GM11168 (cell line): ENCODE measurements at regions not wholly inside any gene's neighbourhood (a gene's known extent, or its start where the extent isn't known, plus 50 kb on each side); places are given as distances from the start of the nearest gene placed in this dataset.
"Not testable (repeated sequence)": the region's sequence is repeated elsewhere in the genome, so short reads cannot be mapped to it uniquely, and the experiment has no call there.

ENCODE experiments used
- in situ Hi-C: fragments of 300-500 bp; cut with MboI; formaldehyde crosslinking; loops from one replicate; pipeline ENCODE4 v1.12.0; 2022; ENCODE audit warnings: low sequenced_read_pairs; ENCODE audit not compliant: unreplicated experiment

DNA sequence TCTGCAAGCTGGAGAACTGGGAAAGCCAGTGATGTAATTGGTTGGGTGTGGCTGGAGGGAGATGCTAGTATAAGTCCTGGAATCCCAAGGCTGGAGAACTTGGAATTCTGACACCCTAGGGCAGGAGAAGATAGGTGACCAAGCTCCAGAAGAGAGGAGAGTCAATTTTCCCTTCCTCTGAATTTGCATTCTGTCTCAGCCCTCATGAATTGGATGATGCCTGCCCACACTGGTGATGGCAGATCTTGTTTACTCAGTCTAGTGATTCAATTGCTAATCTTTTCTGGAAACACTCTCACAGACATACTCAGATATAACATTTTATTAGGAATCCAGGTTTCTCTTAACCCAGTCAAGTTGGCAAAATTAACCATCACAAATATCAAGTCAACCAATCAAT is 287.2 kb downstream of the RDH14 start:
- in situ Hi-C loops: no loop called here

DNA sequence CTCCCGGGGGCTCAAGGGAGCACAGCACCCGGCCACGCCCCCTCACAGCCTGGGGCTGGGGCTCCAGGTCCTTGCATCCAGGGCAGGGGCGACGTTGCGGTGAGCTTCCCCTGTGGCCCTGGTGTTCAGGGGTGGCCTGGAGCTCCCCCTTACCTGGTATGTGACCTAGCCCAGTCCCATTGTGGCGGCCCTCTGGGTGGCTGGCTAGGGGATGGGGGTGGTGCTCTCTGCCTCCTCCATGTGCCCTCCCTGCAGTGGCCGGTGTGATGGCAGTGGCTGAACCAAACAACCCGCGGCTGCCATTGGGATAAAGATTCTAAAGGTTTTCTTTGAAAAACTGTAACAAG is 288.3 kb downstream of the RDH14 start:
- in situ Hi-C loops: no loop called here

DNA sequence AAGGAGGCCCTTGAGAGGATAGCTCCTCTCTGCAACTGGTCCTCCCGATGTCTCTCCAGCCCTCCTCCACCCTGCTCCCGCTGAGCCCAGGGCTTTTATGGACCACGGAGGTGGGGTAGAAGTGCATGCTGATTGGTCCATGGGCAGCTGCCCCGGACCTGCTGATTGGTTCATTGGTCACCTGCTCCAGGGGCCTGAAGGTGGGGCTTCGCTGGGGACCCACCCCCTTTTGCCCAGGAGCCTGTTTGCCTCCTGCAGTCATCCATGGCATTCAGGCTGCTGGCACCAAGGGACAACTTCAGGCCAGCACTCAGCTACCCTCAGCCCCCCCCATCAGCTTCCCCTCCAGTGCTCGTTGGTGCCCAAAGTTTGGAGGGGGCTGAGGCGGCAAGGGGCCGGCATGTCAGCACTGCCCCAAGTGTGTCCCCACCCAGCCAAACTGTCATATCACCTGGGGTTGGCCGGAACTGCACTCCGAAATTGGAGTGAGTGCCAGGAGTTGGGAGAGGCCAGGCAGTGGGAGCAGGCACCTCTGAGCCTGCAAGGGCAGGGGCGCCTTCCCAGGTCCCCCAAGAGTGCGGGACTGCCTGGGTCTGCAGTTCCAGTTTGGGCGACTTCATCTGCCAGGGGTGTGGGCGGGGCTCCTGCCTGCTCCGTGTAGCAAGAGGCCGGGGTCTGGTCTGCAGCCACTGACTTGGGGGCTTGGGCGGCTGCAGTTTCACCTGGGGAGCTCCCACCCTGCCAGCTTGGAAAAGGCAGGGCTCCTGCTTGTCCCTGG is 288.9 kb downstream of the RDH14 start:
- in situ Hi-C loops: no loop called here

DNA sequence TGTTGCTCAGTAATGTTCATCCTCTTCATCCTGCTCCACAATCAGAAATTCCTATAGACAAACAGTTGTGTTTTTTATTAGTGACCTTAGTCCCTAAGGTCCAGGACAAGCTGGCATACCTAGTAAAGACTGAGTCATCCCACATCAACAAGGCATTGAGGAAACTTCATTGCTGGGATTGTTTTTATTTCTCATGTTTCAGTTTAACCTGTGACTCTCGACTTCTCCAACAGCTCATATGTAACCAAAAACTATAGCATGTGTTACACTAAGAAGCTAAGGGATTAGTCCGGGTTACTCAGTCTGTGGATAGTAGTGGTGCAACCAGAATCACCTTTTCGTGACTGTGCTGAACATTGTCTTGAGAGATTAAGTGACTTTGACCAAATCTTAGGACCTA is 292.1 kb downstream of the RDH14 start:
- in situ Hi-C loops: no loop called here

DNA sequence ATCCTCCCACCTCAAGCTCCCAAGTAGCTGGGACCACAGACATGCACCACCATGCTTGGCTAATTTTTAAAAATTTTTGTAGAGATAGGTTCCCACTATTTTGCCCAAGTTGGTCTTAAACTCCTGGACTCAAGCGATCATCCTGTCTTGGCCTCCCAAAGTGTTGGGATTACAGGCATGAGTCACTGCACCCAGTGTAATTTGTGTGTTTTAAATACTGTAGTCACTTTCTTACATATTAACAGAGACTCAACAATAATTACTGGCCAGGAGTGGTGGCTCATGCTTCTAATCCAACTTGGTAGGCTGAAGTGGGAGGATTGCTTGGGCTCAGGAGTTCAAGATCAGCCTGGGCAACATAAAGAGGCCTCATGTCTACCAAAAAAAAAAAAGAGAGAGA is 293.0 kb downstream of the RDH14 start:
- in situ Hi-C loops: no loop called here

DNA sequence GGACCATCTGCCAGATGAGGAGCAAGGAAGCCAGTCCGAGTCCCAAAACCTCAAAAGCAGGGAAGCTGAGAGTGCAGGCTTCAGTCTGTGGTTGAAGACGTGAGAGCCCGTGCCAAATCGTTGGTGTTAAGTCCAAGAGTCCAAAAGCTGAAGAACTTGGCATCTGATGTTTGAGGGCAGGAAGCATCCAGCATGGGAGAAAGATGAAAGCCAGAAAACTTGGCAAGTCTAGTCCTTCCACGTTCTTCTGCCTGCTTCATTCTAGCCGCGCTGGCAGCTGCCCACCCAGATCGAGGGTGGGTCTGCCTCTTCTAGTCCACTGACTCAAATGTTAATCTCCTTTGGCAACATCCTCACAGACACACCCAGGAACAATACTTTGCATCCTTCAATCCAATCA is 293.8 kb downstream of the RDH14 start:
- in situ Hi-C loops: not testable (repeated sequence)

DNA sequence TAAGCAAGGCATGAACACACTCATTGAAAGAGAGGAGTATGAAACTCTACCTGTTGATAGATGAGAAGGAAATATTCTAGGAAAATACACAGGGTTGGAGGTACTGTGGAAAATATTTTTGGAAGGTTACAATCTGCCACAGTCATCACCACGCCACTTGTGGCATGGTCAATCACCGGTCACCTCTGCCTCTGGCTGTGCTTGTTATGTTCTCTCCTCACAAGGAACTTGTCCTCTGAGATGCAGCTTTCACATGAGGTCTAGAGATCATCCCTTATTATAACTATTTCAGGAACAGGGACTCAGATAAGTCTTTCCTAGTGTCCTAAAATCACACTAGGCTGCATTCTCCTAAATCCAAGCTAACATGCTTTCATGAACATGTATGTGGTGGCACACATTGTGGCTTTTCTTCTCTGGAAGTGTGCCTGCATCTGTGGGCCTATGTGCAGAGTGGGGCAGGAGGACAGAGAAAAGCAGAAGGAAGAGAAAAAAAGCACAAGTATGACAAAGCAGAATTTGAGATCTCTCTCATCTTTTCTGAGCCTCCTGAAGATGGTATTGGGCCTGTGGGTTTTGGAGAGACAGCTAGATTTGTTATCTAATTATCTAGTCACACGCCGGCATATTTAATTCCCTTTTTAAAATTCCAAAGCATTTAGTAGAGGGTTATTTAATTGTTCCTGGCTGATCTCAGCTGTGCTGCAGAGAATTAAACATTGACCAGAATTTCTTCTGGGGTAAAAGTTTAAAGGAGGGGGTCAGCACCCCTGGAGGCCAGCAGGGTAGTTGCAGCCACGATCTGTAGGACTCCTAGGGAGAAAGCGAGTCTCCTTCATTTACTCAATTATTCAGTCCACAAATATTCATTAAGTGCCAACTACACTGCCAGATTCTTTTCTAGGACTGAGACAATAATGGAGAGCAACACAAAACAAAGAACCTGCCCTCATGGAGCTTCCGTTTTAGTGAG is 294.6 kb downstream of the RDH14 start:
- in situ Hi-C loops: no loop called here

DNA sequence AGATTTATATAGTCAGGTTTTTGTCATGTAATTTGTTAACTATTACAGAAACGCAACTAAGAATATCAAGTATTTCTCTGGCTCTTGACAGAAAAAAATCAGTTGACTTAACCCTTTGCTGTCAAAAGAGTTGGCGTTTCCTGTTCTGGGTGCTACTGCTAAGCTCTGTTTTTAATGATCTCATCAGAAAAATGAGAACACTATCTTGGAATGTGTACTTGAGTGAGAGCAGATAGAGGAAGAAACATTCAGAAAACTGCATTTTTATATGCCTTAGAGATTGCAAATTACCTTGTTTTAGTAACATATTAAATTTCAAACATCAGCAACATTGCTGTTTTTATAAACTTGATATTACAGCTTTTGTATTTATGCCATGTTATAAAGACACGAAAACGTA is 297.9 kb downstream of the RDH14 start:
- in situ Hi-C loops: no loop called here

DNA sequence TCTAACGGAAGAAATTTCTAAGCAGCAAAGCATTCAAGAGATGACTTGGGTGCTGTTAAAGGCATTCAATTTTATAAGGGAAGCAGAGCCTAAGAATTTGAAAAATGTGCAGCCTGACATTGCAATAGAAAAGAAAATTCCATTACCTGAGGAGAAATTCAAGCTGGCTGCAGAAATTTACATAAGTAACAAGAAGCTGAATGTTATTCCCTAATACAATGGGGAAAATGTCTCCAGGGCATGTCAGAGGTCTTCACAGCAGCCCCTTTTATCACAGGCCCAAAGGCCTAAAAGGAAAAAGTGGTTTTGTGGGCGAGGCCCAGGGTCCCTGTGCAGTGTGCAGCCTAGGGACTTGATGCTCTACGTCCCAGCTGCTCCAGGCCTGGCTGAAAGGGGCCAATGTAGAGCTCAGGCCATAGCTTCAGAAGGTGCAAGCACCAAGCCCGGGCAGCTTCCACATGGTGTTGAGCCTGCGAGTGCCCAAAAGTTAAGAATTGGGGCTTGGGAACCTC is 306.7 kb downstream of the RDH14 start:
- in situ Hi-C loops: no loop called here

DNA sequence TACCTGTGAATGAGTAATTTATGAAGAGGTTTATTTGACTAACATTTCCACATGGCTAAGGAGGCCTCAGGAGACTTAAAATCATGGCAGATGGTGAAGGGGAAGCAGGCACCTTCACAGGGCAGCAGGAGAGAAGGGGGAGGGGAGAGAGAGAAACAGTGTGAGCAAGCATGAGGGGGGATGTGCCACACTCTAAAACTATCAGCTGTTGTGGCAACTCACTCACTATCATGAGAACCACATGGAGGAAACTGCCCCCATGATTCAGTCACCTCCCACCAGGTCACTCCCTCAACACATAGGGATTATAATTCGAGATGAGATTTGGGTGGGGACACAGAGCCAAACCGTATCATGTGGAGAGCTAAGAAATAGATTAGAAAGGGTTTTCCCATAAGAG is 309.0 kb downstream of the RDH14 start:
- in situ Hi-C loops: no loop called here

DNA sequence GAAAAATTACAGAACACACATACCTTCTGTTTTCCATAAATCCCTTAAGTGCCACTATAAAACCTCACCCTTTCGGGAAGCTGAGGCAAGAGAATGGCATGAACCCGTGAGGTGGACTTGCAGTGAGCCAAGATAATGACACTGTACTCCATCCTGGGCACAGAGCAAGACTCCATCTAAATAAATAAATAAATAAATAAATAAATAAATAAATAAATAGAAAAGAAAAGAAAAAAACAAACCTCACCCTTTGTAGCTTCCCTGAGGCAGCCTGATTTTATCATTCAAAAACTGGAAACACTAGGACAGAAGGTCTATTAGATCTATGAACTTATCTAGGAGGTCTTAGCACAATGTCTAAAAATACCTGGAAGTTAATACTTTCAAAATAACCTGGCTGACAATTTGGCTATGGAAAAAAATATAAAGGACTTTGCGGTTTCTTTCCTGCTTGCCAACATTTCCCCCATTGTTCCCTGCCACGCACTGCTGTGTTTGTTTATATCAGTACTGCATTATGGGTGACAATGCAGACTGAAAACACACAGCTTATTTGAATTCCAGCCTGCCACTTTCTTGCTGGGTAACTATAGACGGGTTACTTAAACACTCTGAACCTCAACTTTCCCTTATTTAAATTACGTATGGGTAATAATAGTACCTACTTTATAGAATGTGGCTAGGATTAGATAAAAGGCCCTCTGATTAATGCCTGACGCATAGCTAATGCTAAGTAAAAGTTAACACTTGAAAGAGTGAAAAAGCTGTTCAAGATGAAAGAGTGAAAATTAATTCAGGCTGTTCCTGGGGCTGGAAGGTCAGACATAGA is 313.0 kb downstream of the RDH14 start:
- in situ Hi-C loops: no loop called here

DNA sequence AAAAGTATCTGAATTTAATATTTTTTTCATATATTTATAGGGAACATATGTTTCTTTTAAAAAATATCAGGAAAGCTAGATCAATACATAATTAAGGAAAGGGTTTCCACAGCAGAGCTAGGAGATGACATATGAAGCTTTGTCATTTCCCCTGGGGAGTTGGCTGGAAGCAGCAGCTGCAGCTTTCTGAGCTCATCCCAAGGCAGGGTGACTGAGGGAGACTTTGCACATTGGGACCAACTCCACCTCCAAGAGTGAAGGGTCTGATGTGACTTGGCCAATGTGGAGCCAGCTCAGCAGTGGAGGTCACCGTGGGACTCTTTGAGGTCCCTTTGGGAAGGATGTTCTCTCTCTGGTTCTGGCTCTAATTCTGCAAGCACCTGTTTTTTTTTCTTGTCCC is 315.1 kb downstream of the RDH14 start:
- in situ Hi-C loops: no loop called here

DNA sequence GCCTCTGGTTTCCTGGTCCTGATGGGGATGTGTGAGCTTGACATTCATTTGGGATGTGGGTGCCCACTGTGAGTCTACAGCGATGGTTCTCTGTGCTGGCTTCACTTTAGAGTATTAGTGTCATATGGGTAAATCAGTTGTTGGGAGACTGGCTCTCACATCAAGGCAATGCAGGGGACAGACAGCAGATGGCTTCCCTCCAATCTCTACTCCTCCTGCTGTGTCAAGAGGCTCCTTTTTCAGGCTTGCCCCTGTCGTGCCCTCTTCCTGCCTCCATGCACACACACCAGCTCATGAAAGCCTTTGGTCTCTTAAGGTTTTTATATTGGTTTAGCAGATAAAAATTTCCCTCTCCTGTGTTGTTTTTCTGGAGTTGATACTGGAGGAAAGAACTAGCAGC is 315.6 kb downstream of the RDH14 start:
- in situ Hi-C loops: no loop called here

DNA sequence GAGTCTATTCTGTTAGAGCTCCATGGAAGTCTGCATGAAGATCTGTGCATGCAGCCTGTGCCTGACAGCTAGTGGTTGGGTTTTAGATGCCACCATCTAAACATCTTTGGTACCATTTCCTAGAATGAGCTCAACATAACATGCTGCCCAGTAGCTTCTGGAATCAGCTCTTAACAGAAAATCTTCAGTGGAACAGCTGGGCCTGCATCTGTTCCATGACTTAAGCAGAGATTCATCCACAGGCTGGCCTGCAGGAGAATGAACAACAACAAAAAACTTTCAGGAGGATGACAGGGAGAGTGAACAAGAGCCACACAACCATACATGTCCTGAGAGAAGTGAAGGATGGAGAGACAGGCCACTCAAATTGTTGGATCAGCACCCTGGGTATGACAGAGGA is 316.6 kb downstream of the RDH14 start:
- in situ Hi-C loops: no loop called here

DNA sequence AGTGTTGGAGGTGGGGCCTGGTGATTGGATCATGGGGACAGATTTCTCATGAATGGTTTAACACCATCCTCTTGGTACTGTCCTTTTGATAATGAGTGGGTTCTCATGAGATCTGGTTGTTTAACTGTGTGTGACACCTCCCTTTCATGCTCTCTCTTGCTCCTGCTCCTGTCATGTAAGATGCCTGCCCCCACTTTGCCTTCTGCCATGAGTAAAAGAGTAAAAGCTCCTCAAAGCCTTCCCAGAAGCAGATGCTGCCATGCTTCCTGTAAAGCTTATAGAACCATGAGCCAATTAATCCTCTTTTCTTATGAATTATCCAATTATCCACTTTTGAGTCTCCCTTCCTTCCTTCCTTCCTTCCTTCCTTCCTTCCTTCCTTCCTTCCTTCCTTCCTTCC is 317.7 kb downstream of the RDH14 start:
- in situ Hi-C loops: no loop called here

DNA sequence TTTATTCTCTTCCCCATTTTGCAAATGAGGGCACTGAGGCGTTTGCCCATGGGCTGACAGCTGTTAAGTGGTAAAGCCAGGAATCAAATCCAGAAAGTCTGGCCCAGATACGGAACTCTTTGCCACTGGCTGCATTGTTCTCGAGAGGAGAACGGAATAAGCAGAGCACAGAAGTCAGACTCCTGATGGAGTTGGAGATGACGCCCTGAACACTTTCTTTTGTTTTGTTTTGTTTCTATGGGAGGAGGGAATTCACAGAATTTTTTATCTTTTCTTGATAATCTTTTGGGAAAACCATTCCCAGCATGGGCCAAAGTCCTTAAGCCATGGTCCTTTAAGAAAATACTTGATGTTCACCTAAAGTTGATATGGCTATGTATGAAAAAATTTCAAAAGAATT is 322.2 kb downstream of the RDH14 start:
- in situ Hi-C loops: no loop called here

DNA sequence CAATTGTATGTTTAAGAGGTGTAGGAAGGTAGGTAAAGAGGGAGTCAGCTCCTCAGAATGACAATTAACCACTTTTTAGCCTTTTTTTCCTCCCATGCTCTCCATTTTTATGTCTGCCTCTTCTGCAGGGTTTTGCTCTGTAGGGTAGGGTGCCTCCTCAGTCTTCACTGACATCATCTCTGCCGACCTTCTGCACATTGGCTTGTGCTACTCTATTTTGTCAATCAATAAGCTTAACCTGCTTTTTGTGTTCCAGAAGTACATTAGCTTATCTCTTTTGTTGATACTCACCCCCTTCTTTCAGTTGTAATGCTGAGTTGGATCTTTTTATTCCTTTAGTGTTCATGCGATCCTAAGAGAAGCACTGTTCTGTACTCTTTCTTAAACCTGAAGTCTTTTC is 323.2 kb downstream of the RDH14 start:
- in situ Hi-C loops: no loop called here

DNA sequence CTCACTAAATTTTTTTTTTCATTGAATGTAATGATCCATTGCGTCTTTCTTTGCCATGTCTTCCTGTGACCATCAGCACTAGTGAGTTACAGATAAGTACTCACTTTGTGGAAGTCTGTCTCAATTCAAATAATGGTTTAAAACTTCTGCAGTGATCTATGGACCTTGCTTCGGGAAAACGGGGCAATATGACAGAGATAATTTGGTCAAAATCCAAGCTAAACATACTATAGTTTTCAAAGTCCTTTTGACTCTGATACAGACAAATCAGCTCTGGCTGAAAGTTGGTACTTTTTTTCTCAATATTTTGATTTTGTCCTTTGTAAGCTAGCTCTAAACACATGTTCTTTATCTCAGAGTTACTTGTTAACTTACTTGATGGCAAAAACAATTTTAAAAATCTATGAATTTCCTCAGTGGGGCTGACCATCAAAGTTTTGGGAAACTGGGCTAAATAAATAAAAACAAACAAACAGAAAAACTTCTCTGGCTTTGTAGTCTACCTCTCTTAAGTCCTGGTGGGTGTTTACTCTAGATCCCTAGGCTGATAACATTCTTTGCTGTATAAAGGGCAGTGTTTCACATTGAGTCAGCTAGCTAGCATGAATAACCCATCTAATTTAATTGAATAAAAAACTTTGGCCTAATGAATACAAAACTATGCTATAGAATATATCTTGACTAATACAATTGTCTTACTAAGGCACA is 327.6 kb downstream of the RDH14 start:
- in situ Hi-C loops: no loop called here

DNA sequence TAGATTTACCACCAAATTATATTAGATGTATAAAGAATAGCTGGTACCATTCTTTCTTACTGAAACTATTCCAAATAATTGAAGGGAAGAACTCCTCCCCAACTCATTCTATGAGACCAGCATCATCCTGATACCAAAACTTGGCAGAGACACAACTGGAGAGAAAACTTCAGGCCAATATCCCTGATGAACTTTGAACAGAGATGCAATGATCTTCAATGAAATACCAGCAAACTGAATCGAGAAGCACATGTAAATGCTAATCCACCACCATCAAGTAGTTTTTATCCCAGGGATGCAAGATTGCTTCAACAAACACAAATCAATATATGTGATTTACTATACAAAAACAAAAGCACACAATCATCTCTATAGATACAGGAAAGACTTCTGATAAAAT is 329.8 kb downstream of the RDH14 start:
- in situ Hi-C loops: no loop called here

DNA sequence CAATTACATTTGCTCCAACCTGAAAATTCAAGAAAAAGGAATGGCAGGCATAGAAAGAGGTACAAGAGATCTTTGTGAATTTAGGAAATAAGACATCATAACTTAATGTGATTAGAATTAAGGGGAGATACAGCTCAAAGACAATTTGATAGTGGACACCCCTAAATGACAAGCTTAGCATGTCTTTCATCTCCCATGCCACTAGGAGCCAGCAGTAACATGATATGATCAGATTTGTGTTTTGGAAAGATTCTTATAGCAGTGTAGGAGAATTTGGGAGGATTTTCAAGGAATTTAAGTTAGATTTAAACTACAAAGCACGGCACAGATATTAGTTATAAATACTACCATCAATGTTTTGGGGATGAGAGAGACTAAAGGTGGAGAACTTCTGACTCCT is 340.8 kb downstream of the RDH14 start:
- in situ Hi-C loops: no loop called here
